K562 (cell line): ENCODE measurements at regions not wholly inside any gene's neighbourhood (a gene's known extent, or its start where the extent isn't known, plus 50 kb on each side); places are given as distances from the start of the nearest gene placed in this dataset.

Source experiments
- ATAC-seq: fragments of 200-7000 bp; cut with Tn5 transposase; 3 replicates; pipeline ENCODE4 v1.9.1; 2020; ENCODE audit warnings: moderate library complexity
- BruUV-seq: library from RNA; stranded (reverse); fragments of 400-500 nt; replicated peaks from 2 replicates; lab custom pipeline; 2021; lab: Mats Ljungman, UMichigan
- CTCF ChIA-PET: fragments of 300-600 bp; formaldehyde crosslinking; extraction: SDS; loops from one replicate; lab custom pipeline; 2021; ENCODE audit warnings: low intra/inter-chr PET ratio; lab: Yijun Ruan, JAX
- POLR2A ChIA-PET: fragments of 300-600, 350-650 bp; sonication (Branson Sonifier 250); formaldehyde crosslinking; extraction: SDS; loops from one replicate; lab custom pipeline; 2021; ENCODE audit warnings: antibody characterized with exemption, inconsistent platforms; lab: Yijun Ruan, JAX
- DNase-seq, 4 experiments: peaks; one replicate each; pipeline versions ENCODE4 v3.0.0 to v3.0.0-alpha.2; 2011 to 2018; ENCODE audit warnings: low spot score in 3 of 4, mixed read lengths in 3 of 4; ENCODE audit errors: extremely low read depth in 1 of 4
- FAIRE-seq: peaks from 2 replicates; lab custom pipeline; 2011; peaks lifted over from hg19 to GRCh38; lab: Jason Lieb, UNC
- H2AFZ ChIP-seq: 2 replicates; pipeline ENCODE4 v1.6.0; 2011; ENCODE audit warnings: low read depth, low read length, control low read depth, inconsistent platforms
- H3K27ac ChIP-seq: fragments of 200-600 bp; 3 replicates; pipeline ENCODE4 v1.8.0; 2011; ENCODE audit warnings: low read depth, mild to moderate bottlenecking, control low read depth, inconsistent platforms, low read length, moderate library complexity, mixed read lengths; ENCODE audit errors: extremely low read depth
- H3K27me3 ChIP-seq, 2 experiments: fragments of 300-600 bp in 1 of 2; 2 replicates in 1 of 2; 3 replicates in 1 of 2; pipeline versions ENCODE4 v1.6.0 to v1.8.0; 2011; ENCODE audit warnings: inconsistent platforms in 2 of 2, low read length in 2 of 2, mild to moderate bottlenecking in 1 of 2, mixed read lengths in 1 of 2, moderate library complexity in 1 of 2; ENCODE audit not compliant: control insufficient read depth in 2 of 2, insufficient read depth in 2 of 2
- H3K36me3 ChIP-seq: fragments of 300-600 bp; 3 replicates; pipeline ENCODE4 v1.8.0; 2011; ENCODE audit warnings: mild to moderate bottlenecking, low read length, inconsistent platforms; ENCODE audit not compliant: control insufficient read depth, insufficient read depth
- H3K4me1 ChIP-seq, 2 experiments: fragments of 200-600 bp in 1 of 2; replicated peaks in 1 of 2; 2 replicates in 1 of 2; 3 replicates in 1 of 2; pipeline versions ENCODE4 v1.5.1 to v1.8.0; 2011; ENCODE audit warnings: inconsistent platforms in 2 of 2, low read length in 2 of 2, mild to moderate bottlenecking in 1 of 2, mixed read lengths in 1 of 2, moderate library complexity in 1 of 2; ENCODE audit not compliant: control insufficient read depth in 2 of 2, insufficient read depth in 2 of 2
- H3K4me2 ChIP-seq: 2 replicates; pipeline ENCODE4 v1.6.1; 2011; ENCODE audit warnings: low read length, control low read depth, inconsistent platforms, mixed read lengths; ENCODE audit not compliant: insufficient read depth
- H3K4me3 ChIP-seq: fragments of 200-600 bp; sonication (generic), shearing (Covaris generic); 2 replicates; pipeline ENCODE4 v1.5.1; 2016; ENCODE audit warnings: control low read depth, inconsistent platforms
- H3K79me2 ChIP-seq: fragments of 200-600 bp; 3 replicates; pipeline ENCODE4 v1.8.0; 2011; ENCODE audit warnings: low read length, inconsistent platforms; ENCODE audit not compliant: control insufficient read depth, insufficient read depth
- H3K9ac ChIP-seq, 2 experiments: 2 replicates each; pipeline versions ENCODE4 v1.6.0 to v1.6.1; 2011; ENCODE audit warnings: low read depth in 2 of 2, low read length in 2 of 2, control low read depth in 1 of 2, inconsistent platforms in 1 of 2, mild to moderate bottlenecking in 1 of 2, mixed read lengths in 1 of 2; ENCODE audit not compliant: insufficient read depth in 1 of 2
- H3K9me1 ChIP-seq: one replicate; pipeline ENCODE4 v1.6.0; 2011; ENCODE audit warnings: inconsistent platforms, mild to moderate bottlenecking, low read length, moderate library complexity; ENCODE audit not compliant: control insufficient read depth, insufficient read depth
- H3K9me3 ChIP-seq: replicated peaks from 2 replicates; pipeline ENCODE4 v1.5.1; 2011; ENCODE audit warnings: low read depth, low read length, inconsistent platforms; ENCODE audit not compliant: control insufficient read depth, insufficient read depth
- H4K20me1 ChIP-seq: replicated peaks from 2 replicates; pipeline ENCODE4 v1.6.1; 2011; ENCODE audit warnings: low read length, inconsistent platforms, mixed read lengths; ENCODE audit not compliant: control insufficient read depth, insufficient read depth
- ADNP ChIP-seq: fragments of 200-800 bp; sonication (Bioruptor generic); IDR thresholded peaks from 2 replicates; pipeline ENCODE4 v1.6.1; 2016; ENCODE audit warnings: missing genetic modification characterization, missing compliant biosample characterization
- ARID2 ChIP-seq: fragments of 450-650 bp; IDR thresholded peaks from 2 replicates; pipeline ENCODE4 v1.6.1; 2017; ENCODE audit warnings: antibody characterized with exemption, mild to moderate bottlenecking
- CHD1 ChIP-seq: fragments of 200-600 bp; sonication (generic); IDR thresholded peaks from one replicate; pipeline ENCODE4 v1.6.1; 2012; ENCODE audit warnings: mild to moderate bottlenecking, moderate library complexity, low read length, inconsistent platforms
- DNMT1 ChIP-seq: fragments of 450-650 bp; IDR thresholded peaks from 2 replicates; pipeline ENCODE4 v1.6.1; 2016; ENCODE audit warnings: antibody characterized with exemption, mild to moderate bottlenecking
- EWSR1 ChIP-seq: fragments of 450-650 bp; IDR thresholded peaks from 2 replicates; pipeline ENCODE4 v1.6.1; 2018; ENCODE audit warnings: borderline replicate concordance, mild to moderate bottlenecking, low read depth, moderate library complexity; ENCODE audit not compliant: partially characterized antibody
- LEF1 ChIP-seq: fragments of 450-650 bp; IDR thresholded peaks from 2 replicates; pipeline ENCODE4 v1.6.1; 2016; ENCODE audit warnings: mild to moderate bottlenecking
- MAFF ChIP-seq: IDR thresholded peaks from 2 replicates; pipeline ENCODE4 v1.6.1; 2012; ENCODE audit warnings: low read length, improper control_type of control experiment
- MAZ ChIP-seq, 2 experiments: fragments of 450-650 bp in 1 of 2; sonication (generic) in 1 of 2; formaldehyde crosslinking; IDR thresholded peaks in 1 of 2; conservative IDR thresholded peaks in 1 of 2; 2 replicates each; pipeline versions ENCODE4 v1.4.0 to v1.5.0; 2020; ENCODE audit warnings: mild to moderate bottlenecking in 1 of 2, missing genetic modification reagents in 1 of 2
- MECOM ChIP-seq: fragments of 250-450 bp; sonication (Bioruptor Pico); IDR thresholded peaks from 2 replicates; pipeline ENCODE4 v1.8.0; 2022; ENCODE audit warnings: inconsistent platforms
- MYC ChIP-seq, 2 experiments: fragments of 250-450 bp in 1 of 2; sonication (Bioruptor Pico) in 1 of 2; IDR thresholded peaks; 2 replicates each; pipeline versions ENCODE4 v1.5.1 to v1.6.1; 2012 to 2021; ENCODE audit warnings: low read depth in 2 of 2, borderline replicate concordance in 1 of 2, improper control_type of control experiment in 1 of 2, low read length in 1 of 2, mild to moderate bottlenecking in 1 of 2, moderate library complexity in 1 of 2
- NUFIP1 ChIP-seq: fragments of 450-650 bp; IDR thresholded peaks from 2 replicates; pipeline ENCODE4 v1.6.1; 2018; ENCODE audit not compliant: partially characterized antibody
- PCBP2 ChIP-seq: fragments of 200-400 bp; formaldehyde crosslinking; IDR thresholded peaks from 2 replicates; pipeline ENCODE4 v1.6.1; 2018; ENCODE audit warnings: low read length, low read depth, mild to moderate bottlenecking, moderate library complexity; ENCODE audit not compliant: poor library complexity, severe bottlenecking
- PRPF4 ChIP-seq: fragments of 200-400 bp; formaldehyde crosslinking; IDR thresholded peaks from one replicate; pipeline ENCODE4 v1.6.1; 2017; ENCODE audit warnings: low read length, low read depth, mild to moderate bottlenecking; ENCODE audit not compliant: insufficient read depth, poor library complexity, severe bottlenecking
- SIRT6 ChIP-seq: IDR thresholded peaks from one replicate; pipeline ENCODE4 v1.6.1; 2012; ENCODE audit warnings: low read depth, mild to moderate bottlenecking, control low read depth, inconsistent platforms, low read length, moderate library complexity
- TEAD4 ChIP-seq, 2 experiments: sonication (generic) in 1 of 2; formaldehyde crosslinking in 1 of 2; IDR thresholded peaks; 2 replicates each; pipeline versions ENCODE4 v1.6.1 to v1.8.0; 2012 to 2022; ENCODE audit warnings: borderline replicate concordance in 1 of 2, inconsistent platforms in 1 of 2, low read length in 1 of 2, mild to moderate bottlenecking in 1 of 2, missing genetic modification reagents in 1 of 2
- WGBS: fragments of 100-300 bp; shearing (Covaris generic); methylation state at CpG from one replicate; pipeline ENCODE4 v1.1.6; 2016; ENCODE audit warnings: low coverage, mixed read lengths; ENCODE audit not compliant: insufficient coverage; ENCODE audit errors: missing lambda C conversion rate; 5-methylcytosine and 5-hydroxymethylcytosine counted together
- in situ Hi-C: fragments of 300-500 bp; cut with MboI; formaldehyde crosslinking; loops from 4 replicates; pipeline ENCODE4 v1.15.0; 2018; ENCODE audit warnings: inconsistent platforms, mixed read lengths
- intact Hi-C: fragments of 100-400 bp; cut with micrococcal nuclease; formaldehyde crosslinking; loops from 2 replicates; pipeline ENCODE4 v1.14.2; 2022
- TF ChIP-seq, protein P1 (sequence below): fragments of 450-650 bp; IDR thresholded peaks from 2 replicates; pipeline ENCODE4 v1.7.1; 2018; ENCODE audit warnings: mild to moderate bottlenecking, low read depth; ENCODE audit not compliant: partially characterized antibody

DNA sequence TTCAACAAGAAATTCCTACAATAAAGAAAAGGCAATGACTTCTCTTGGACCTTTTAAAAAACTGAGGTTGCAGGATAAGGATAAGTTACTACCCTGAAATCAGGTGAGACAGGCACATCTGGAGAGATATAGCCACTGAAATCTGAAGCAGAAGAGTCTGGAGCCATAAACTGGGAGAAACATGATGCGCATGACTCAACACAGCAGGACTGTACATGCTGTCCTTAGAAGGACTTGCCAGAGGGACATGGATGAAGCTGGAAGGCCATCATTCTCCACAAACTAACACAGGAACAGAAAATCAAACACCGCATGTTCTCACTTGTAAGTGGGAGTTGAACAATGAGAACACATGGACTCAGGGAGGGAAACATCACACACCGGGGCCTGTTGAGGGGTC is 1020.2 kb downstream of the AGBL1 start (continued):
- TF ChIP-seq PRPF4: no peak

DNA sequence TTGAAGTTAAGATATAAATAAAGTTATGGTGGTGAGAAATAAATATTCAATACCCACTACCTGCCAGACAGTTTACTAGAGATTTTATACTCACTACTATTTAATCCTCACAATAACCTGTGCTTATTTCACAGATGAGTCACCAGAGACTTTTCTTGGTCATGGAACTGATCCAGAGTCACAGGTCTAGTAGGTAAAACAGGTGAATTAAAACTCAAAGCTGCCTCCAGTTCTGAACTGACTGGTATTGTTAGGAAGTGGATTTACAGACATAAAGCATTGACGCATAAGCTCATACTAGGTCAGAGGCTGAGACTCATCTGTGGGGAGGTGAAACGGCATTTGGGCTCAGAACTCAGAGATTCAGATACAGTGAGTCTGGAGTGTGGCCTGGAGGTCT is 1009.9 kb downstream of the AGBL1 start:
- FAIRE-seq: no peak

GRCh38 chr15:87083201-87083600 is 1003.5 kb downstream of the AGBL1 start:
- Histone ChIP-seq H3K9me1 (no peaks in the 10 kb centered on the region), H3K79me2 (no peaks in the 10 kb centered on the region), H3K4me3 (no peak overlapping the region), H4K20me1 (no peaks in the 10 kb centered on the region), H3K4me2 (no peak overlapping the region), H3K27me3 (no peaks in the 10 kb centered on the region), H3K4me1 (no peaks in the 10 kb centered on the region), H2AFZ (no peak overlapping the region), H3K36me3 (no peaks in the 10 kb centered on the region), H3K27ac (no peak overlapping the region), H3K9me3 (no peaks in the 10 kb centered on the region; the same call in 1 of the 2 replicates), H3K9ac (no peak overlapping the region)
- ATAC-seq (no peak), FAIRE-seq (no peak), DNase-seq (no peak)
- intact Hi-C loops (no loop called here), in situ Hi-C loops (no loop called here)
- TF ChIP-seq MYC (IDR thresholded peaks at IDR 0.05; ENCODE audit: low read depth, low read length): no peak
- no peak for TF ChIP-seq MYC (CRISPR knock-in tag; IDR thresholded peaks at IDR 0.05; ENCODE audit: borderline replicate concordance, low read depth)
- TF ChIP-seq MECOM (CRISPR knock-in tag): no peak
- TF ChIP-seq, protein P1, sequence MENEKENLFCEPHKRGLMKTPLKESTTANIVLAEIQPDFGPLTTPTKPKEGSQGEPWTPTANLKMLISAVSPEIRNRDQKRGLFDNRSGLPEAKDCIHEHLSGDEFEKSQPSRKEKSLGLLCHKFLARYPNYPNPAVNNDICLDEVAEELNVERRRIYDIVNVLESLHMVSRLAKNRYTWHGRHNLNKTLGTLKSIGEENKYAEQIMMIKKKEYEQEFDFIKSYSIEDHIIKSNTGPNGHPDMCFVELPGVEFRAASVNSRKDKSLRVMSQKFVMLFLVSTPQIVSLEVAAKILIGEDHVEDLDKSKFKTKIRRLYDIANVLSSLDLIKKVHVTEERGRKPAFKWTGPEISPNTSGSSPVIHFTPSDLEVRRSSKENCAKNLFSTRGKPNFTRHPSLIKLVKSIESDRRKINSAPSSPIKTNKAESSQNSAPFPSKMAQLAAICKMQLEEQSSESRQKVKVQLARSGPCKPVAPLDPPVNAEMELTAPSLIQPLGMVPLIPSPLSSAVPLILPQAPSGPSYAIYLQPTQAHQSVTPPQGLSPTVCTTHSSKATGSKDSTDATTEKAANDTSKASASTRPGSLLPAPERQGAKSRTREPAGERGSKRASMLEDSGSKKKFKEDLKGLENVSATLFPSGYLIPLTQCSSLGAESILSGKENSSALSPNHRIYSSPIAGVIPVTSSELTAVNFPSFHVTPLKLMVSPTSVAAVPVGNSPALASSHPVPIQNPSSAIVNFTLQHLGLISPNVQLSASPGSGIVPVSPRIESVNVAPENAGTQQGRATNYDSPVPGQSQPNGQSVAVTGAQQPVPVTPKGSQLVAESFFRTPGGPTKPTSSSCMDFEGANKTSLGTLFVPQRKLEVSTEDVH: no peak
- TF ChIP-seq LEF1: no peak
- TF ChIP-seq NUFIP1: no peak
- TF ChIP-seq MAZ (CRISPR knock-in tag; conservative IDR thresholded peaks at IDR 0.05 in 1 of 2, IDR thresholded peaks at IDR 0.05 in 1 of 2): no peak
- 0% methylated on average over 4 of the region's 5 CpGs for WGBS
- no TSS peak for BruUV-seq
- POLR2A ChIA-PET: no interaction called here
- CTCF ChIA-PET: no interaction called here

More for the DNA sequence above, 1009.9 kb downstream of the AGBL1 start:
- WGBS: 4% methylated on average over 2 of the region's 2 CpGs
- TF ChIP-seq MAFF (no peak), CHD1 (no peak), TEAD4 (IDR thresholded peaks at IDR 0.05; ENCODE audit: low read length) (no peak), TEAD4 (CRISPR knock-in tag; IDR thresholded peaks at IDR 0.05; ENCODE audit: borderline replicate concordance) (no peak), ARID2 (no peak), ADNP (no peak), SIRT6 (no peak), EWSR1 (no peak), DNMT1 (no peak), PCBP2 (no peak)
- H3K9me3 ChIP-seq: no peaks in the 10 kb centered on the region; the same call in 1 of the 2 replicates
- POLR2A ChIA-PET: no interaction called here
- H3K4me3 ChIP-seq: no peak overlapping the region
- intact Hi-C loops: no loop called here
- H3K9ac ChIP-seq: no peak overlapping the region
- H3K9me1 ChIP-seq: no peaks in the 10 kb centered on the region
- ATAC-seq: no peak
- no peak for DNase-seq
- no peaks in the 10 kb centered on the region for H3K4me1 ChIP-seq
- H3K36me3 ChIP-seq: no peaks in the 10 kb centered on the region
- no peaks in the 10 kb centered on the region for H3K27me3 ChIP-seq
- in situ Hi-C loops: no loop called here
- H3K4me2 ChIP-seq: no peak overlapping the region
- no peak overlapping the region for H2AFZ ChIP-seq
- H3K79me2 ChIP-seq: no peaks in the 10 kb centered on the region
- CTCF ChIA-PET: no interaction called here
- BruUV-seq: no TSS peak
- no peaks in the 10 kb centered on the region for H4K20me1 ChIP-seq
- no peak overlapping the region for H3K27ac ChIP-seq
